K562 (cell line): ENCODE measurements at regions not wholly inside any gene's neighbourhood (a gene's known extent, or its start where the extent isn't known, plus 50 kb on each side); places are given as distances from the start of the nearest gene placed in this dataset.
A peak's percentile ranks its signal among the peaks of the same experiment; 100 is the strongest.

Source experiments
- ATAC-seq: fragments of 200-7000 bp; cut with Tn5 transposase; 3 replicates; pipeline ENCODE4 v1.9.1; 2020; ENCODE audit warnings: moderate library complexity
- BruUV-seq: library from RNA; stranded (reverse); fragments of 400-500 nt; replicated peaks from 2 replicates; lab custom pipeline; 2021; lab: Mats Ljungman, UMichigan
- CTCF ChIA-PET: fragments of 300-600 bp; formaldehyde crosslinking; extraction: SDS; loops from one replicate; lab custom pipeline; 2021; ENCODE audit warnings: low intra/inter-chr PET ratio; lab: Yijun Ruan, JAX
- POLR2A ChIA-PET: fragments of 300-600, 350-650 bp; sonication (Branson Sonifier 250); formaldehyde crosslinking; extraction: SDS; loops from one replicate; lab custom pipeline; 2021; ENCODE audit warnings: antibody characterized with exemption, inconsistent platforms; lab: Yijun Ruan, JAX
- DNase-seq, 4 experiments: peaks; one replicate each; pipeline versions ENCODE4 v3.0.0 to v3.0.0-alpha.2; 2011 to 2018; ENCODE audit warnings: low spot score in 3 of 4, mixed read lengths in 3 of 4; ENCODE audit errors: extremely low read depth in 1 of 4
- FAIRE-seq: peaks from 2 replicates; lab custom pipeline; 2011; peaks lifted over from hg19 to GRCh38; lab: Jason Lieb, UNC
- H2AFZ ChIP-seq: 2 replicates; pipeline ENCODE4 v1.6.0; 2011; ENCODE audit warnings: low read depth, low read length, control low read depth, inconsistent platforms
- H3K27ac ChIP-seq: fragments of 200-600 bp; 3 replicates; pipeline ENCODE4 v1.8.0; 2011; ENCODE audit warnings: low read depth, mild to moderate bottlenecking, control low read depth, inconsistent platforms, low read length, moderate library complexity, mixed read lengths; ENCODE audit errors: extremely low read depth
- H3K27me3 ChIP-seq, 2 experiments: fragments of 300-600 bp in 1 of 2; 2 replicates in 1 of 2; 3 replicates in 1 of 2; pipeline versions ENCODE4 v1.6.0 to v1.8.0; 2011; ENCODE audit warnings: inconsistent platforms in 2 of 2, low read length in 2 of 2, mild to moderate bottlenecking in 1 of 2, mixed read lengths in 1 of 2, moderate library complexity in 1 of 2; ENCODE audit not compliant: control insufficient read depth in 2 of 2, insufficient read depth in 2 of 2
- H3K36me3 ChIP-seq: fragments of 300-600 bp; 3 replicates; pipeline ENCODE4 v1.8.0; 2011; ENCODE audit warnings: mild to moderate bottlenecking, low read length, inconsistent platforms; ENCODE audit not compliant: control insufficient read depth, insufficient read depth
- H3K4me1 ChIP-seq, 2 experiments: fragments of 200-600 bp in 1 of 2; replicated peaks in 1 of 2; 2 replicates in 1 of 2; 3 replicates in 1 of 2; pipeline versions ENCODE4 v1.5.1 to v1.8.0; 2011; ENCODE audit warnings: inconsistent platforms in 2 of 2, low read length in 2 of 2, mild to moderate bottlenecking in 1 of 2, mixed read lengths in 1 of 2, moderate library complexity in 1 of 2; ENCODE audit not compliant: control insufficient read depth in 2 of 2, insufficient read depth in 2 of 2
- H3K4me2 ChIP-seq: 2 replicates; pipeline ENCODE4 v1.6.1; 2011; ENCODE audit warnings: low read length, control low read depth, inconsistent platforms, mixed read lengths; ENCODE audit not compliant: insufficient read depth
- H3K4me3 ChIP-seq: fragments of 200-600 bp; sonication (generic), shearing (Covaris generic); 2 replicates; pipeline ENCODE4 v1.5.1; 2016; ENCODE audit warnings: control low read depth, inconsistent platforms
- H3K79me2 ChIP-seq: fragments of 200-600 bp; 3 replicates; pipeline ENCODE4 v1.8.0; 2011; ENCODE audit warnings: low read length, inconsistent platforms; ENCODE audit not compliant: control insufficient read depth, insufficient read depth
- H3K9ac ChIP-seq, 2 experiments: 2 replicates each; pipeline versions ENCODE4 v1.6.0 to v1.6.1; 2011; ENCODE audit warnings: low read depth in 2 of 2, low read length in 2 of 2, control low read depth in 1 of 2, inconsistent platforms in 1 of 2, mild to moderate bottlenecking in 1 of 2, mixed read lengths in 1 of 2; ENCODE audit not compliant: insufficient read depth in 1 of 2
- H3K9me1 ChIP-seq: one replicate; pipeline ENCODE4 v1.6.0; 2011; ENCODE audit warnings: inconsistent platforms, mild to moderate bottlenecking, low read length, moderate library complexity; ENCODE audit not compliant: control insufficient read depth, insufficient read depth
- H3K9me3 ChIP-seq: replicated peaks from 2 replicates; pipeline ENCODE4 v1.5.1; 2011; ENCODE audit warnings: low read depth, low read length, inconsistent platforms; ENCODE audit not compliant: control insufficient read depth, insufficient read depth
- H4K20me1 ChIP-seq: replicated peaks from 2 replicates; pipeline ENCODE4 v1.6.1; 2011; ENCODE audit warnings: low read length, inconsistent platforms, mixed read lengths; ENCODE audit not compliant: control insufficient read depth, insufficient read depth
- CEBPB ChIP-seq: fragments of 450-650 bp; IDR thresholded peaks from 2 replicates; pipeline ENCODE4 v1.6.1; 2016; ENCODE audit warnings: missing genetic modification characterization, missing compliant biosample characterization
- RAD21 ChIP-seq, 2 experiments: fragments of 250-450 bp in 1 of 2; fragments of 450-650 bp in 1 of 2; sonication (Bioruptor Pico) in 1 of 2; formaldehyde crosslinking in 1 of 2; IDR thresholded peaks in 1 of 2; conservative IDR thresholded peaks in 1 of 2; 2 replicates each; pipeline versions ENCODE4 v1.4.0 to v1.8.0; 2020 to 2022; ENCODE audit warnings: mild to moderate bottlenecking in 2 of 2, moderate library complexity in 1 of 2
- RFX7 ChIP-seq: fragments of 250-450 bp; sonication (Bioruptor Pico); IDR thresholded peaks from 2 replicates; pipeline ENCODE4 v1.5.1; 2021; ENCODE audit warnings: mild to moderate bottlenecking
- SMC3 ChIP-seq: conservative IDR thresholded peaks from 2 replicates; pipeline ENCODE4 v1.6.1; 2011; ENCODE audit warnings: low read depth, low read length, improper control_type of control experiment; ENCODE audit not compliant: insufficient read depth
- STAG1 ChIP-seq: sonication (generic); formaldehyde crosslinking; IDR thresholded peaks from 2 replicates; pipeline ENCODE4 v1.5.0; 2020; ENCODE audit warnings: missing genetic modification reagents, borderline replicate concordance
- ZKSCAN1 ChIP-seq: fragments of 150-350 bp; IDR thresholded peaks from 2 replicates; pipeline ENCODE4 v1.6.1; 2016; ENCODE audit warnings: low read depth, low read length
- WGBS: fragments of 100-300 bp; shearing (Covaris generic); methylation state at CpG from one replicate; pipeline ENCODE4 v1.1.6; 2016; ENCODE audit warnings: low coverage, mixed read lengths; ENCODE audit not compliant: insufficient coverage; ENCODE audit errors: missing lambda C conversion rate; 5-methylcytosine and 5-hydroxymethylcytosine counted together
- in situ Hi-C: fragments of 300-500 bp; cut with MboI; formaldehyde crosslinking; loops from 4 replicates; pipeline ENCODE4 v1.15.0; 2018; ENCODE audit warnings: inconsistent platforms, mixed read lengths
- intact Hi-C: fragments of 100-400 bp; cut with micrococcal nuclease; formaldehyde crosslinking; loops from 2 replicates; pipeline ENCODE4 v1.14.2; 2022
- TF ChIP-seq, protein P1 (sequence below), 3 experiments: IDR thresholded peaks in 2 of 3; conservative IDR thresholded peaks in 1 of 3; 2 replicates each; pipeline ENCODE4 v1.5.1; 2011 to 2012; ENCODE audit warnings: low read length in 3 of 3, mild to moderate bottlenecking in 3 of 3, control low read depth in 2 of 3, improper control_type of control experiment in 1 of 3, inconsistent platforms in 1 of 3, low read depth in 1 of 3, mixed read lengths in 1 of 3, moderate library complexity in 1 of 3; ENCODE audit not compliant: insufficient read depth in 2 of 3
- TF ChIP-seq, protein P2 (sequence below): fragments of 450-650 bp; IDR thresholded peaks from 2 replicates; pipeline ENCODE4 v1.6.1; 2016
- TF ChIP-seq, protein P3 (sequence below), 2 experiments: fragments of 450-650 bp; formaldehyde crosslinking in 1 of 2; IDR thresholded peaks; 2 replicates each; pipeline versions ENCODE4 v1.4.0 to v1.6.1; 2014 to 2020; ENCODE audit warnings: mild to moderate bottlenecking in 2 of 2, borderline replicate concordance in 1 of 2, low read depth in 1 of 2

DNA sequence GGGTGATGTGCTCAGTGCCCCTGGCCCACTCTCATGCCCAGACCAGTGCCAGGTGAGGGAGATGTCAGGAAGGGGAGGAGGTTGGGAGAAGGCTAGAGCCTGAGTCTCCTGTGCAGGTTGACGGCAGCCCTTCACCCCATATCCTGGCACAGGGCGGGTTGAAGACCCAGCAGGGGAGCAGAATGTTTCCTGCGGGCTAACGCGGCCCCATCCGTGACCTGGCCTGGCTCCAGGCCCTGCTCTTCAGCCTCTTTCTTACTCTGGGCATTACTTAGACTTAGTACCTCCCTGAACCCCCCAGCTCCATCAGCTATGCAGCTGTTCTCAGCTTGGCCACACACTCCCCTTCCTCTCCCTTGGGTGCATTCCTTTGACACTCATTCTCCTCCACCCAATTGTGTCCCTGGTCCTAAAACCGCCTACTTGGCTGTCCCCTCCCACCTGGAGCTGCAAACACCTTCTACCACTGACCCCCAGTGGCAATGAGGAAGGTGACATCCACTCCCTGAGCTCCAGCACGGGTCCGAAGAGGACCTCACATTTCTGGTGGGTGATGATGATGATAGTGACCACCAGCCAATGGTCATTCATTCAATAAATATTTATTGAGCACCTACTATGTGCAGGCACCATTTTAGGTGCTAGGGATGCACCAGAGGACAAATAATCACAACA is 179.0 kb downstream of the PTPRU start:
- Histone ChIP-seq H3K27ac (no peak overlapping the region), H3K9ac (no peak overlapping the region), H3K79me2 (no peaks in the 10 kb centered on the region), H3K9me3 (no peaks in the 10 kb centered on the region), H2AFZ (no peak overlapping the region), H3K4me1 (no peaks in the 10 kb centered on the region), H3K4me3 (no peak overlapping the region), H4K20me1 (peaks cover 7% of the 10 kb centered on the region), H3K4me2 (no peak overlapping the region), H3K9me1 (no peaks in the 10 kb centered on the region), H3K27me3 (peaks cover 0 to 19% of the 10 kb centered on the region in 2 experiments; a peak in 2 of 5 replicates), H3K36me3 (no peaks in the 10 kb centered on the region)
- ChIA-PET CTCF (no interaction called here), POLR2A (interaction anchor here (0.7 kb wide), 1 partner anchor 241 kb away, joined by 3 read pairs; no protein-coding TSS in a partner anchor)
- TF ChIP-seq SMC3 (peak; percentile 45; the same call in 1 of the 2 replicates), RAD21 (CRISPR knock-in tag; conservative IDR thresholded peaks at IDR 0.05 in 1 of 2, IDR thresholded peaks at IDR 0.05 in 1 of 2) (peak in 1 of 2 experiments; percentile 69; a peak in 2 of 4 replicates), STAG1 (no peak), ZKSCAN1 (peak; percentile 68; the same call in 1 of the 2 replicates), CEBPB (no peak), RFX7 (CRISPR knock-in tag) (no peak)
- TF ChIP-seq, protein P1, sequence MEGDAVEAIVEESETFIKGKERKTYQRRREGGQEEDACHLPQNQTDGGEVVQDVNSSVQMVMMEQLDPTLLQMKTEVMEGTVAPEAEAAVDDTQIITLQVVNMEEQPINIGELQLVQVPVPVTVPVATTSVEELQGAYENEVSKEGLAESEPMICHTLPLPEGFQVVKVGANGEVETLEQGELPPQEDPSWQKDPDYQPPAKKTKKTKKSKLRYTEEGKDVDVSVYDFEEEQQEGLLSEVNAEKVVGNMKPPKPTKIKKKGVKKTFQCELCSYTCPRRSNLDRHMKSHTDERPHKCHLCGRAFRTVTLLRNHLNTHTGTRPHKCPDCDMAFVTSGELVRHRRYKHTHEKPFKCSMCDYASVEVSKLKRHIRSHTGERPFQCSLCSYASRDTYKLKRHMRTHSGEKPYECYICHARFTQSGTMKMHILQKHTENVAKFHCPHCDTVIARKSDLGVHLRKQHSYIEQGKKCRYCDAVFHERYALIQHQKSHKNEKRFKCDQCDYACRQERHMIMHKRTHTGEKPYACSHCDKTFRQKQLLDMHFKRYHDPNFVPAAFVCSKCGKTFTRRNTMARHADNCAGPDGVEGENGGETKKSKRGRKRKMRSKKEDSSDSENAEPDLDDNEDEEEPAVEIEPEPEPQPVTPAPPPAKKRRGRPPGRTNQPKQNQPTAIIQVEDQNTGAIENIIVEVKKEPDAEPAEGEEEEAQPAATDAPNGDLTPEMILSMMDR (IDR thresholded peaks at IDR 0.05 in 2 of 3, conservative IDR thresholded peaks at IDR 0.05 in 1 of 3; ENCODE audit: insufficient read depth in 2 of 3, low read depth in 1 of 3, low read length in 3 of 3), result peak; percentile 62 to 67 (median 66)
- TF ChIP-seq, protein P2, sequence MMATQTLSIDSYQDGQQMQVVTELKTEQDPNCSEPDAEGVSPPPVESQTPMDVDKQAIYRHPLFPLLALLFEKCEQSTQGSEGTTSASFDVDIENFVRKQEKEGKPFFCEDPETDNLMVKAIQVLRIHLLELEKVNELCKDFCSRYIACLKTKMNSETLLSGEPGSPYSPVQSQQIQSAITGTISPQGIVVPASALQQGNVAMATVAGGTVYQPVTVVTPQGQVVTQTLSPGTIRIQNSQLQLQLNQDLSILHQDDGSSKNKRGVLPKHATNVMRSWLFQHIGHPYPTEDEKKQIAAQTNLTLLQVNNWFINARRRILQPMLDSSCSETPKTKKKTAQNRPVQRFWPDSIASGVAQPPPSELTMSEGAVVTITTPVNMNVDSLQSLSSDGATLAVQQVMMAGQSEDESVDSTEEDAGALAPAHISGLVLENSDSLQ, result peak; percentile 46
- TF ChIP-seq, protein P3, sequence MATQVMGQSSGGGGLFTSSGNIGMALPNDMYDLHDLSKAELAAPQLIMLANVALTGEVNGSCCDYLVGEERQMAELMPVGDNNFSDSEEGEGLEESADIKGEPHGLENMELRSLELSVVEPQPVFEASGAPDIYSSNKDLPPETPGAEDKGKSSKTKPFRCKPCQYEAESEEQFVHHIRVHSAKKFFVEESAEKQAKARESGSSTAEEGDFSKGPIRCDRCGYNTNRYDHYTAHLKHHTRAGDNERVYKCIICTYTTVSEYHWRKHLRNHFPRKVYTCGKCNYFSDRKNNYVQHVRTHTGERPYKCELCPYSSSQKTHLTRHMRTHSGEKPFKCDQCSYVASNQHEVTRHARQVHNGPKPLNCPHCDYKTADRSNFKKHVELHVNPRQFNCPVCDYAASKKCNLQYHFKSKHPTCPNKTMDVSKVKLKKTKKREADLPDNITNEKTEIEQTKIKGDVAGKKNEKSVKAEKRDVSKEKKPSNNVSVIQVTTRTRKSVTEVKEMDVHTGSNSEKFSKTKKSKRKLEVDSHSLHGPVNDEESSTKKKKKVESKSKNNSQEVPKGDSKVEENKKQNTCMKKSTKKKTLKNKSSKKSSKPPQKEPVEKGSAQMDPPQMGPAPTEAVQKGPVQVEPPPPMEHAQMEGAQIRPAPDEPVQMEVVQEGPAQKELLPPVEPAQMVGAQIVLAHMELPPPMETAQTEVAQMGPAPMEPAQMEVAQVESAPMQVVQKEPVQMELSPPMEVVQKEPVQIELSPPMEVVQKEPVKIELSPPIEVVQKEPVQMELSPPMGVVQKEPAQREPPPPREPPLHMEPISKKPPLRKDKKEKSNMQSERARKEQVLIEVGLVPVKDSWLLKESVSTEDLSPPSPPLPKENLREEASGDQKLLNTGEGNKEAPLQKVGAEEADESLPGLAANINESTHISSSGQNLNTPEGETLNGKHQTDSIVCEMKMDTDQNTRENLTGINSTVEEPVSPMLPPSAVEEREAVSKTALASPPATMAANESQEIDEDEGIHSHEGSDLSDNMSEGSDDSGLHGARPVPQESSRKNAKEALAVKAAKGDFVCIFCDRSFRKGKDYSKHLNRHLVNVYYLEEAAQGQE (IDR thresholded peaks at IDR 0.05; ENCODE audit: borderline replicate concordance), result peak; percentile 56
- TF ChIP-seq, protein P3 (CRISPR knock-in tag; IDR thresholded peaks at IDR 0.05; ENCODE audit: low read depth), result no peak
- intact Hi-C loops (no loop called here), in situ Hi-C loops (no loop called here)
- no TSS peak for BruUV-seq
- DNase-seq, result peak; percentile 58 to 74 (median 62)
- WGBS, result 4% methylated on average over 9 of the region's 9 CpGs
- ATAC-seq, result peak; percentile 96
- FAIRE-seq, result peak; percentile 78
